ENCODE measurements at regions not wholly inside any gene's neighbourhood (a gene's known extent, or its start where the extent isn't known, plus 50 kb on each side); places are given as distances from the start of the nearest gene placed in this dataset.

GRCh38 chr14:29425705-29426482, 501.8 kb downstream of the PRKD1 start:
- no peak overlapping the region for H3K23ac ChIP-seq (ENCODE audit: low read depth, low read length)
- no peaks in the 10 kb centered on the region for H3K4me1 ChIP-seq (ENCODE audit: control insufficient read depth, insufficient read depth, low read length)

More at GRCh38 chr14:29425705-29426482, 501.8 kb downstream of the PRKD1 start:
- Histone ChIP-seq H3K79me1 (ENCODE audit: low read depth in 1 of 2, low read length in 2 of 2) (no peaks in the 10 kb centered on the region), H2BK15ac (ENCODE audit: low read depth, low read length) (no peak overlapping the region), H2BK5ac (ENCODE audit: low read depth, low read length, poor library complexity, severe bottlenecking) (no peak overlapping the region), H3K4ac (ENCODE audit: low read depth, low read length) (no peak overlapping the region), H3K4me3 (ENCODE audit: insufficient read depth, low read depth, low read length) (no peak overlapping the region), H4K5ac (ENCODE audit: low read depth, low read length) (no peak overlapping the region), H3K18ac (ENCODE audit: low read depth, low read length) (no peak overlapping the region), H3K9ac (ENCODE audit: low read depth, low read length) (no peak overlapping the region), H2AK9ac (replicated peaks; ENCODE audit: low read depth, low read length, poor library complexity) (no peak overlapping the region), H3K14ac (replicated peaks; ENCODE audit: low read depth, low read length) (no peak overlapping the region), H3K4me2 (ENCODE audit: low read depth, low read length) (no peak overlapping the region), H3K36me3 (ENCODE audit: control insufficient read depth, insufficient read depth, low read length) (no peaks in the 10 kb centered on the region), H3K9me3 (ENCODE audit: control insufficient read depth, insufficient read depth, low read length) (no peaks in the 10 kb centered on the region), H2BK20ac (ENCODE audit: low read depth, low read length) (no peak overlapping the region), H3K27me3 (ENCODE audit: control insufficient read depth, insufficient read depth, low read length) (no peaks in the 10 kb centered on the region), H4K8ac (ENCODE audit: low read depth in 2 of 2, low read length in 2 of 2) (no peak overlapping the region), H2AK5ac (ENCODE audit: low read depth, low read length) (no peak overlapping the region), H3K56ac (ENCODE audit: extremely low read depth, insufficient read depth, low read length) (no peak overlapping the region), H3K9me1 (ENCODE audit: insufficient read depth, low read length) (no peaks in the 10 kb centered on the region), H2BK120ac (ENCODE audit: low read depth, low read length) (no peak overlapping the region), H3K27ac (ENCODE audit: insufficient read depth, low read length) (no peak overlapping the region), H2AFZ (replicated peaks; ENCODE audit: low read length, poor library complexity) (no peak overlapping the region), H4K91ac (ENCODE audit: insufficient read depth, low read depth, low read length) (no peak overlapping the region), H4K20me1 (ENCODE audit: insufficient read depth, low read length) (no peaks in the 10 kb centered on the region)
- WGBS, 2 experiments (ENCODE audit: extremely low coverage in 2 of 2, insufficient read length in 1 of 2): 29% methylated on average over 2 of the region's 5 CpGs; no CpG with 5 or more reads in 1 of the 2 experiments
- dilution Hi-C loops (cut with HindIII; ENCODE audit: low sequenced_read_pairs, unreplicated experiment) (no loop called here), in situ Hi-C loops (cut with MboI; ENCODE audit: low sequenced_read_pairs) (no loop called here), intact Hi-C loops (cut with micrococcal nuclease) (no loop called here)
- no peak for TF ChIP-seq MAZ (IDR thresholded peaks at IDR 0.05; ENCODE audit: borderline replicate concordance, low read depth, low read length)
- TF ChIP-seq RCOR1 (IDR thresholded peaks at IDR 0.05; ENCODE audit: insufficient replicate concordance, low read length): no peak
- TF ChIP-seq MXI1 (IDR thresholded peaks at IDR 0.05; ENCODE audit: borderline replicate concordance, low read depth, low read length): no peak
- no peak for TF ChIP-seq RFX5 (IDR thresholded peaks at IDR 0.05; ENCODE audit: low read depth, low read length)
- no peak for TF ChIP-seq RAD21 (IDR thresholded peaks at IDR 0.05; ENCODE audit: low read length)
- TF ChIP-seq FOS (IDR thresholded peaks at IDR 0.05; ENCODE audit: low read depth, low read length): no peak
- no peak for TF ChIP-seq POLR2A (IDR thresholded peaks at IDR 0.05; ENCODE audit: low read depth, low read length)
- TF ChIP-seq USF2 (IDR thresholded peaks at IDR 0.05; ENCODE audit: low read depth, low read length): no peak
- TF ChIP-seq MAFK (IDR thresholded peaks at IDR 0.05; ENCODE audit: low read depth, low read length): no peak
- no peak for TF ChIP-seq CEBPB (IDR thresholded peaks at IDR 0.05; ENCODE audit: low read depth, low read length)
- TF ChIP-seq SMC3 (IDR thresholded peaks at IDR 0.05; ENCODE audit: low read depth, low read length): no peak
- TF ChIP-seq CHD1 (IDR thresholded peaks at IDR 0.05; ENCODE audit: low read depth, low read length): no peak
- TF ChIP-seq BHLHE40 (IDR thresholded peaks at IDR 0.05; ENCODE audit: low read depth, low read length): no peak
- no peak for DNase-seq
- POLR2A ChIA-PET (ENCODE audit: unreplicated experiment): interaction anchor here (0.6 kb wide), 1 partner anchor 379 kb away, joined by 4 read pairs; no protein-coding TSS in a partner anchor
- ATAC-seq (ENCODE audit: low read depth): no peak
- no TSS peak for BruUV-seq (replicated peaks)
- CTCF ChIA-PET: interaction anchor here (0.6 kb wide), 2 partner anchors 13 to 17 kb away, joined by 4 to 5 read pairs; no protein-coding TSS in a partner anchor

All from IMR-90 (cell line).